Chondrocyte (in vitro differentiated cells): ENCODE measurements at regions not wholly inside any gene's neighbourhood (a gene's known extent, or its start where the extent isn't known, plus 50 kb on each side); places are given as distances from the start of the nearest gene placed in this dataset.
"Not testable (repeated sequence)": the region's sequence is repeated elsewhere in the genome, so short reads cannot be mapped to it uniquely, and the experiment has no call there.

Experiments used
- DNase-seq: peaks from one replicate; pipeline ENCODE4 v3.0.0; 2021; ENCODE audit warnings: mixed read lengths, low spot score
- H3K27ac Mint-ChIP-seq: one replicate; pipeline ENCODE4 v1.8.0; 2021; ENCODE audit warnings: mild to moderate bottlenecking, moderate library complexity, mixed read lengths; ENCODE audit not compliant: unreplicated experiment
- H3K27me3 Mint-ChIP-seq: 2 replicates; pipeline ENCODE4 v1.8.0; 2021; ENCODE audit warnings: low read depth, mixed read lengths
- H3K36me3 Mint-ChIP-seq: 2 replicates; pipeline ENCODE4 v1.8.0; 2021; ENCODE audit warnings: low read depth, mixed read lengths
- H3K4me1 Mint-ChIP-seq: 2 replicates; pipeline ENCODE4 v1.8.0; 2021; ENCODE audit warnings: low read depth, mild to moderate bottlenecking, mixed read lengths
- H3K4me3 Mint-ChIP-seq: one replicate; pipeline ENCODE4 v1.8.0; 2021; ENCODE audit warnings: mild to moderate bottlenecking, moderate library complexity, mixed read lengths; ENCODE audit not compliant: unreplicated experiment
- H3K9me3 Mint-ChIP-seq: 2 replicates; pipeline ENCODE4 v1.8.0; 2021; ENCODE audit warnings: low read depth, mixed read lengths
- CTCF ChIP-seq: fragments of 200-600 bp; sonication (generic); IDR thresholded peaks from 2 replicates; pipeline ENCODE4 v1.5.0; 2021; ENCODE audit warnings: antibody characterized with exemption, mild to moderate bottlenecking, moderate library complexity

- peaks cover 13% of the 10 kb centered on the region for H3K4me1 Mint-ChIP-seq
- H3K27ac Mint-ChIP-seq: no peak overlapping the region
- H3K36me3 Mint-ChIP-seq: no peaks in the 10 kb centered on the region
- TF ChIP-seq CTCF: no peak
- no peak for DNase-seq
- H3K9me3 Mint-ChIP-seq: no peaks in the 10 kb centered on the region
- H3K27me3 Mint-ChIP-seq: no peaks in the 10 kb centered on the region
- H3K4me3 Mint-ChIP-seq: no peak overlapping the region
These were observed 548.0 kb downstream of the CCSER2 start for GRCh38 chr10:84876116-84876999.

GRCh38 chr10:84879991-84880390 is 551.6 kb downstream of the CCSER2 start:
- no peak overlapping the region for H3K4me3 Mint-ChIP-seq
- H3K36me3 Mint-ChIP-seq: no peaks in the 10 kb centered on the region
- no peaks in the 10 kb centered on the region for H3K27me3 Mint-ChIP-seq
- no peaks in the 10 kb centered on the region for H3K9me3 Mint-ChIP-seq
- no peak for DNase-seq
- no peak overlapping the region for H3K27ac Mint-ChIP-seq
- H3K4me1 Mint-ChIP-seq: peaks cover 13% of the 10 kb centered on the region
- no peak for TF ChIP-seq CTCF

GRCh38 chr10:84881696-84882095 is 553.3 kb downstream of the CCSER2 start:
- not testable (repeated sequence) for H3K9me3 Mint-ChIP-seq, H3K4me1 Mint-ChIP-seq

GRCh38 chr10:84890706-84891105 is 562.3 kb downstream of the CCSER2 start:
- no peaks in the 10 kb centered on the region for H3K36me3 Mint-ChIP-seq
- peaks cover 7% of the 10 kb centered on the region for H3K9me3 Mint-ChIP-seq
- no peak overlapping the region for H3K27ac Mint-ChIP-seq
- TF ChIP-seq CTCF: no peak
- DNase-seq: no peak
- H3K4me1 Mint-ChIP-seq: no peaks in the 10 kb centered on the region
- H3K27me3 Mint-ChIP-seq: peaks cover 2% of the 10 kb centered on the region
- no peak overlapping the region for H3K4me3 Mint-ChIP-seq

More at GRCh38 chr10:84881696-84882095, 553.3 kb downstream of the CCSER2 start:
- H3K4me3 Mint-ChIP-seq, DNase-seq, H3K36me3 Mint-ChIP-seq, H3K27ac Mint-ChIP-seq, H3K27me3 Mint-ChIP-seq: not testable (repeated sequence)

- TF ChIP-seq CTCF: no peak
- Mint-ChIP-seq H3K27me3 (no peaks in the 10 kb centered on the region), H3K27ac (no peak overlapping the region), H3K9me3 (peaks cover 7% of the 10 kb centered on the region), H3K4me1 (no peaks in the 10 kb centered on the region), H3K4me3 (no peak overlapping the region), H3K36me3 (no peaks in the 10 kb centered on the region)
- no peak for DNase-seq
These were observed 563.2 kb downstream of the CCSER2 start for GRCh38 chr10:84891631-84892030.

- H3K4me3 Mint-ChIP-seq: no peak overlapping the region
- no peak overlapping the region for H3K27ac Mint-ChIP-seq
- H3K27me3 Mint-ChIP-seq: no peaks in the 10 kb centered on the region
- TF ChIP-seq CTCF: no peak
- H3K4me1 Mint-ChIP-seq: no peaks in the 10 kb centered on the region
- DNase-seq: no peak
- H3K36me3 Mint-ChIP-seq: no peaks in the 10 kb centered on the region
- H3K9me3 Mint-ChIP-seq: peaks cover 2% of the 10 kb centered on the region
These were observed 567.2 kb downstream of the CCSER2 start for GRCh38 chr10:84895541-84895940.
